ENCODE measurements at regions not wholly inside any gene's neighbourhood (a gene's known extent, or its start where the extent isn't known, plus 50 kb on each side); places are given as distances from the start of the nearest gene placed in this dataset.
A peak's percentile ranks its signal among the peaks of the same experiment; 100 is the strongest.

DNA sequence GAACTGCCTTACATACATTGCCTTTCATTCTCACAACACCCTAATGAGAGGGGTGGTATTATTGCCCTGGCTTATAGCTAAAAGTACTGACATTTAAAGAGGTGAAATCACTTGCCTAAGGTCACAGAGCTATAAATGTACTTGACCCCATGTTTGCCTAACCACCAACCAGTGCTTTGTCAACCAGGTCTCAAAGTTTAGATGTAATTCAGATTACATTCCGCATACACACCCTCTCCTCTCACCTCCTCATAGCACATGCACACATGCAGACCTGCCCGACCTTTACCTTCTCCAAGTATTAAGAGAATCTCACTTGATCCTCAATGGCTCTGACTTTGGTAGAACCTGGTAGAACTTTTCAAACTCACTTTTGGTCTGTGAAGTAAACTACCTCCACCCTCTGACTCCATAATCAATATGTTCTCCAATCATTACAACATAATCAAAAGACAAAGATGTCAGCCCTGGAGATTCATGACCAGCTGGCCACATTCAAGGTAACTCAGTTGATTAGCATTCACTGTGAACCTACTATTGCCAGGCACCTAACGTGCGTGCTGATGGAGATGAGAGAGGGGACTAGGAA, 63.2 kb upstream of the HES1 start:
- 0 out of 2 replicates have a peak, but pooled peaks have one; percentile 3 for TF ChIP-seq SUZ12 (IDR thresholded peaks at IDR 0.05; ENCODE audit: low read length)
- TF ChIP-seq CBX5 (IDR thresholded peaks at IDR 0.05; ENCODE audit: low read depth, low read length): no peak
- Histone ChIP-seq H3K9ac (replicated peaks in 1 of 4; ENCODE audit: extremely low read depth in 1 of 4, low read depth in 3 of 4, low read length in 3 of 4) (no peak overlapping the region), H3K4ac (replicated peaks; ENCODE audit: insufficient read length, low read depth, low read length) (peak overlapping the region; percentile 44), H3K56ac (replicated peaks; ENCODE audit: insufficient read length, low read depth, low read length) (no peak overlapping the region), H2BK5ac (ENCODE audit: low read depth, low read length) (no peak overlapping the region), H2AK5ac (ENCODE audit: low read depth, low read length) (no peak overlapping the region), H2BK12ac (ENCODE audit: low read depth, low read length) (peak overlapping the region; percentile 31; the same call in 1 of the 2 replicates), H3K4me2 (ENCODE audit: insufficient read depth in 1 of 2, low read depth in 2 of 2, low read length in 2 of 2) (no peak overlapping the region), H2BK20ac (ENCODE audit: low read length) (peak overlapping the region; percentile 48; the same call in 1 of the 2 replicates), H4K8ac (ENCODE audit: extremely low read depth, insufficient read depth, low read length) (no peak overlapping the region), H3K36me3 (ENCODE audit: control insufficient read depth in 2 of 4, insufficient read depth in 4 of 4, low read length in 3 of 4) (no peaks in the 10 kb centered on the region), H3K4me3 (ENCODE audit: extremely low read depth in 1 of 4, insufficient read depth in 2 of 4, low read depth in 3 of 4, low read length in 4 of 4) (no peak overlapping the region), H4K20me1 (replicated peaks in 1 of 2; ENCODE audit: control insufficient read depth in 1 of 2, insufficient read depth in 2 of 2, low read length in 2 of 2) (no peaks in the 10 kb centered on the region), H3K18ac (ENCODE audit: extremely low read depth, low read length) (no peak overlapping the region), H3K4me1 (replicated peaks in 1 of 4; ENCODE audit: control insufficient read depth in 3 of 4, insufficient read depth in 4 of 4, low read length in 3 of 4) (peaks cover 0 to 8% (median 5%) of the 10 kb centered on the region in 4 experiments; a peak in 5 of 7 replicates), H4K5ac (ENCODE audit: insufficient read length, low read depth, low read length) (no peak overlapping the region), H3K9me3 (ENCODE audit: insufficient read depth in 2 of 2, low read depth in 1 of 2, low read length in 1 of 2) (no peaks in the 10 kb centered on the region), H3K23me2 (ENCODE audit: low read depth, low read length) (peaks cover 2% of the 10 kb centered on the region; the same call in 1 of the 2 replicates), H3K79me2 (ENCODE audit: control insufficient read depth in 1 of 2, insufficient read depth in 2 of 2, low read length in 2 of 2) (no peaks in the 10 kb centered on the region), H4K91ac (replicated peaks; ENCODE audit: insufficient read length, low read length) (no peak overlapping the region), H3K14ac (ENCODE audit: insufficient read length) (no peak overlapping the region), H2AFZ (ENCODE audit: low read length) (no peak overlapping the region), H3K79me1 (ENCODE audit: low read depth, low read length) (no peaks in the 10 kb centered on the region), H3K27me3 (replicated peaks in 1 of 4; ENCODE audit: control insufficient read depth in 3 of 4, extremely low read depth in 1 of 4, insufficient read depth in 3 of 4, low read length in 3 of 4) (peaks cover 0 to 33% (median 24%) of the 10 kb centered on the region in 4 experiments; a peak in 6 of 7 replicates), H3K27ac (ENCODE audit: low read depth, low read length) (no peak overlapping the region), H2BK15ac (ENCODE audit: low read length) (peak overlapping the region; percentile 25), H2BK120ac (replicated peaks; ENCODE audit: low read depth, low read length) (no peak overlapping the region), H3K23ac (ENCODE audit: insufficient read length) (no peak overlapping the region)
- DNase-seq (ENCODE audit: low read depth in 1 of 2, low spot score in 2 of 2): no peak
- ChIA-PET CTCF (ENCODE audit: partially characterized antibody) (interaction anchor here (0.6 to 1.4 kb wide), 6 partner anchors 10 to 287 kb away, joined by 3 to 4 read pairs (median 4); no protein-coding TSS in a partner anchor), POLR2A (ENCODE audit: partially characterized antibody) (interaction anchor here (0.7 kb wide), 1 partner anchor 15 kb away, joined by 3 read pairs; no protein-coding TSS in a partner anchor)
- WGBS, 2 experiments (ENCODE audit: extremely low coverage in 1 of 2, insufficient coverage in 1 of 2, insufficient read length in 1 of 2, insufficient replicate concordance in 2 of 2, low coverage in 1 of 2, low lambda C conversion rate in 2 of 2, missing lambda C conversion rate in 1 of 2): 86% methylated on average over 4 of the region's 4 CpGs; no CpG with 5 or more reads in 1 of the 2 experiments
- FAIRE-seq: no peak

Measured in H1 (cell line).